ENCODE measurements at regions not wholly inside any gene's neighbourhood (a gene's known extent, or its start where the extent isn't known, plus 50 kb on each side); places are given as distances from the start of the nearest gene placed in this dataset.

GRCh38 chr13:59603646-59604045, 560.1 kb downstream of the DIAPH3 start:
- no peak for DNase-seq

- no peak for DNase-seq
Observed at GRCh38 chr13:59607172-59607571, 556.6 kb downstream of the DIAPH3 start.

- DNase-seq: no peak
Observed at GRCh38 chr13:59607780-59608233, 555.9 kb downstream of the DIAPH3 start.

- peak; percentile 54 for DNase-seq
Observed at GRCh38 chr13:59609421-59609820, 554.3 kb downstream of the DIAPH3 start.

Data from OCI-M1 (cell line).